MM.1S (cell line): ENCODE measurements at regions not wholly inside any gene's neighbourhood (a gene's known extent, or its start where the extent isn't known, plus 50 kb on each side); places are given as distances from the start of the nearest gene placed in this dataset.

Experiments used
- DNase-seq: peaks from one replicate; pipeline ENCODE4 v3.0.0-alpha.2; 2015
- H2AFZ ChIP-seq: fragments of 300-600 bp; sonication (generic); 2 replicates; pipeline ENCODE4 v1.6.0; 2016; ENCODE audit warnings: antibody characterized with exemption, low read length
- H3F3A ChIP-seq: fragments of 300-600 bp; sonication (generic); 2 replicates; pipeline ENCODE4 v1.6.1; 2016; ENCODE audit warnings: mild to moderate bottlenecking, antibody characterized with exemption, low read length, moderate library complexity, mixed read lengths; ENCODE audit not compliant: insufficient read depth
- H3K27ac ChIP-seq: fragments of 300-600 bp; sonication (generic); 2 replicates; pipeline ENCODE4 v1.5.1; 2016; ENCODE audit warnings: mild to moderate bottlenecking, low read length
- H3K27me3 ChIP-seq: fragments of 300-600 bp; sonication (generic); replicated peaks from 2 replicates; pipeline ENCODE4 v1.6.0; 2016; ENCODE audit warnings: low read length; ENCODE audit not compliant: insufficient read depth
- H3K36me3 ChIP-seq: fragments of 300-600 bp; sonication (generic); replicated peaks from 2 replicates; pipeline ENCODE4 v1.6.1; 2016; ENCODE audit warnings: mild to moderate bottlenecking, low read length, mixed read lengths; ENCODE audit not compliant: insufficient read depth
- H3K4me1 ChIP-seq: fragments of 300-600 bp; sonication (generic); 2 replicates; pipeline ENCODE4 v1.6.1; 2016; ENCODE audit warnings: low read length, mixed read lengths
- H3K4me2 ChIP-seq: fragments of 300-600 bp; sonication (generic); 2 replicates; pipeline ENCODE4 v1.6.0; 2016; ENCODE audit warnings: low read depth, low read length
- H3K4me3 ChIP-seq: fragments of 300-600 bp; sonication (generic); 2 replicates; pipeline ENCODE4 v1.5.1; 2016; ENCODE audit warnings: low read length, mixed read lengths
- H3K79me2 ChIP-seq: fragments of 300-600 bp; sonication (generic); 2 replicates; pipeline ENCODE4 v1.6.1; 2016; ENCODE audit warnings: mixed run types, low read length, mixed read lengths
- H3K9ac ChIP-seq: fragments of 300-600 bp; sonication (generic); 2 replicates; pipeline ENCODE4 v1.6.1; 2016; ENCODE audit warnings: low read length, mixed read lengths
- H3K9me2 ChIP-seq: fragments of 300-600 bp; sonication (generic); replicated peaks from 2 replicates; pipeline ENCODE4 v1.6.1; 2016; ENCODE audit warnings: mild to moderate bottlenecking, low read length, mixed read lengths; ENCODE audit not compliant: insufficient read depth
- H3K9me3 ChIP-seq: fragments of 300-600 bp; sonication (generic); replicated peaks from 2 replicates; pipeline ENCODE4 v1.6.1; 2016; ENCODE audit warnings: mild to moderate bottlenecking, low read length, mixed read lengths; ENCODE audit not compliant: insufficient read depth
- H4K20me1 ChIP-seq: fragments of 300-600 bp; sonication (generic); 2 replicates; pipeline ENCODE4 v1.6.1; 2016; ENCODE audit warnings: mild to moderate bottlenecking, low read length, moderate library complexity, mixed read lengths; ENCODE audit not compliant: insufficient read depth
- CTCF ChIP-seq: fragments of 300-600 bp; sonication (generic); IDR thresholded peaks from 2 replicates; pipeline ENCODE4 v1.5.1; 2016; ENCODE audit warnings: antibody characterized with exemption, low read length, mixed read lengths
- EZH2 ChIP-seq: fragments of 300-600 bp; sonication (generic); optimal IDR thresholded peaks from 2 replicates; pipeline ENCODE3; 2017; ENCODE audit warnings: low read depth, mild to moderate bottlenecking, antibody characterized with exemption, low read length, mixed read lengths
- EZH2phosphoT487 ChIP-seq: fragments of 300-600 bp; sonication (generic); IDR thresholded peaks from 2 replicates; pipeline ENCODE4 v1.6.1; 2018; ENCODE audit warnings: antibody characterized with exemption, low read length

GRCh38 chr2:117071556-117072102, 742.9 kb upstream of the DDX18 start:
- H3K27me3 ChIP-seq, result no peaks in the 10 kb centered on the region
- no peak overlapping the region for H3K9ac ChIP-seq
- no peaks in the 10 kb centered on the region for H3K79me2 ChIP-seq
- no peak overlapping the region for H3K27ac ChIP-seq
- no peak overlapping the region for H3K4me2 ChIP-seq
- no peaks in the 10 kb centered on the region for H3F3A ChIP-seq
- no peaks in the 10 kb centered on the region for H3K4me1 ChIP-seq
- TF ChIP-seq EZH2 (no peak), EZH2phosphoT487 (no peak), CTCF (no peak)
- no peaks in the 10 kb centered on the region for H3K9me2 ChIP-seq
- no peak overlapping the region for H3K4me3 ChIP-seq
- H3K9me3 ChIP-seq, result no peaks in the 10 kb centered on the region
- DNase-seq, result no peak
- H4K20me1 ChIP-seq, result no peaks in the 10 kb centered on the region
- H2AFZ ChIP-seq, result no peak overlapping the region
- H3K36me3 ChIP-seq, result no peaks in the 10 kb centered on the region

GRCh38 chr2:117074756-117075155, 739.7 kb upstream of the DDX18 start:
- Histone ChIP-seq H3K79me2 (no peaks in the 10 kb centered on the region), H4K20me1 (no peaks in the 10 kb centered on the region), H3K4me3 (no peak overlapping the region), H3K9me2 (no peaks in the 10 kb centered on the region), H3K27me3 (no peaks in the 10 kb centered on the region), H3F3A (no peaks in the 10 kb centered on the region), H3K27ac (no peak overlapping the region), H3K4me1 (no peaks in the 10 kb centered on the region), H3K9ac (no peak overlapping the region), H3K4me2 (no peak overlapping the region), H3K36me3 (no peaks in the 10 kb centered on the region), H3K9me3 (no peaks in the 10 kb centered on the region), H2AFZ (no peak overlapping the region)
- TF ChIP-seq EZH2 (no peak), CTCF (no peak), EZH2phosphoT487 (no peak)
- DNase-seq, result no peak

- no peak for TF ChIP-seq EZH2phosphoT487
- Histone ChIP-seq H3K4me3 (no peak overlapping the region), H3K79me2 (no peaks in the 10 kb centered on the region), H3K27me3 (no peaks in the 10 kb centered on the region), H3K4me1 (no peaks in the 10 kb centered on the region), H3K36me3 (no peaks in the 10 kb centered on the region), H3K4me2 (no peak overlapping the region), H3K9me2 (no peaks in the 10 kb centered on the region), H3K27ac (no peak overlapping the region), H3K9me3 (no peaks in the 10 kb centered on the region), H3F3A (no peaks in the 10 kb centered on the region), H2AFZ (no peak overlapping the region), H3K9ac (no peak overlapping the region), H4K20me1 (no peaks in the 10 kb centered on the region)
- DNase-seq, result no peak
These were observed 729.2 kb upstream of the DDX18 start for GRCh38 chr2:117085256-117085655.

GRCh38 chr2:117085737-117086136, 728.8 kb upstream of the DDX18 start:
- H3K9me2 ChIP-seq, result no peaks in the 10 kb centered on the region
- H3K27me3 ChIP-seq, result no peaks in the 10 kb centered on the region
- no peak overlapping the region for H2AFZ ChIP-seq
- no peak overlapping the region for H3K4me2 ChIP-seq
- no peaks in the 10 kb centered on the region for H3K79me2 ChIP-seq
- no peaks in the 10 kb centered on the region for H4K20me1 ChIP-seq
- H3K4me3 ChIP-seq, result no peak overlapping the region
- no peaks in the 10 kb centered on the region for H3K9me3 ChIP-seq
- no peak overlapping the region for H3K9ac ChIP-seq
- H3F3A ChIP-seq, result no peaks in the 10 kb centered on the region
- TF ChIP-seq EZH2phosphoT487, result no peak
- TF ChIP-seq CTCF, result no peak
- TF ChIP-seq EZH2, result no peak
- H3K36me3 ChIP-seq, result no peaks in the 10 kb centered on the region
- no peaks in the 10 kb centered on the region for H3K4me1 ChIP-seq
- no peak for DNase-seq
- H3K27ac ChIP-seq, result no peak overlapping the region
